CD4-positive, alpha-beta T cell treated with Interferon gamma for 1 hour (primary cell): ENCODE measurements at regions not wholly inside any gene's neighbourhood (a gene's known extent, or its start where the extent isn't known, plus 50 kb on each side); places are given as distances from the start of the nearest gene placed in this dataset.
"Not testable (repeated sequence)": the region's sequence is repeated elsewhere in the genome, so short reads cannot be mapped to it uniquely, and the experiment has no call there.

Experiments used
- DNase-seq: peaks from one replicate; pipeline ENCODE4 v3.0.0-alpha.2; 2020

DNA sequence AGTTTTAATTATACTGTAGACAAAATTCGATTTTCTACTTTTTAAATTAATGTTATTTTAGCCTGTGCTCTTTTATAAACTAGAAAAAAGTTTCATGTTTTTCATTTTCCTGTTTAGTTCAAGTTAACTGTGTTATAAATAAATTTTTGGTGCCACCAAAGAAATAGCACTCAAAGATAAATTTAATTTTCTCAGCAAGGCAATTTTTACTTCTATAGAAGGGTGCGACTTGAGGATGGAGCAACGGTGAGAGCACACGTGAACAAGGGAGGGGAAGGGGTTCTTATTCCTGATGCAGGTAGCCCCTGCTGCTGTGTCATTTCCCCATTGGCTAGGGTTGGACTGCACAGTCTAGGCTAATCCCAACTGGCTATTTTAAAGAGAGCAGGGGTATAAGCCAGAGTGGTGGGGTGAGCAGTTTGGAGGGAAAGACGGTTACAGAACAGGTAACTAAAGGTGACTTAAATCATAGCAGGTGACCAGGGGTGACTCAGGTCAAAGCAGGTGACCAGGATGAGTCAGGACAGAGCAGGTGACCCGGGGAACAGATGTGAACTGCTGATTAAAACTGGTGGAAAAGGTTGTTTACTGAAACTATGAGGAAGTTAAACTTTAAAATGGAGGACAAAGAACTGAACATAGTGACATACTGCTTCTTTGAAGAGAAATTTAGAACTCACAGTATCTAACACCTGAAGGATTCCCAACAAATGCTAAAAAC, 104.6 kb upstream of the GPBP1 start:
- no peak for DNase-seq

DNA sequence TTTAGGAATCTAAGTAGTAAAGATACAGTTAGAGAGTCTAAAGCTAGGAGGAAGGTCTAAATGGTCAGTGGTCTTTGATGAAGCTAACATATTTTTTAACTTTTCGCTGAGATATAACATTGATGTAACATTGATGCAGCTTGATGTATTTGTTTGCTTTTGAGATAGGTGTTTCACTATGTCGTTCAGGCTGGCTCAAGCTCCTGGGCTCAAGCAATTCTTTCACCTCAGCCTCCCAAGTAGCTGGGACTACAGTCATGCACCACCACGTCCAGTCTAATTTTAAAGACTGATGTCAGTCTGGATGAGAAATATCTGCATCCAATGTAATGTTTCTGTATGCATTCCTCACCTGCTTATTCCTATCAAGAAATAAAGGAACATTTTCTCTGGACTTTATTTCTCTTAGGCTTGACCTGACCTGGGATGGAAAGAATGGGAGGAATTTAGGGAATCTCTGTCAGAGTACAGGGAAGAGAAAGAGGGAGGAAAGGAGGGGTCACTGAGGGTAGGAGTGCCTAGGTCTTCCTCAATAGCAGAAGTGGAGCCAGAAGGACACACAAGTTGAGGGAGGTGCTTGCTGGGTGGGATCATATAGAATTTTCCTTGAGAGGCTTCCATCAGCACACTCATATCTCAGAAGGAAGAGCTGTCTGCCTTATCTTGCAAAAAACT, 101.5 kb upstream of the GPBP1 start:
- no peak for DNase-seq

DNA sequence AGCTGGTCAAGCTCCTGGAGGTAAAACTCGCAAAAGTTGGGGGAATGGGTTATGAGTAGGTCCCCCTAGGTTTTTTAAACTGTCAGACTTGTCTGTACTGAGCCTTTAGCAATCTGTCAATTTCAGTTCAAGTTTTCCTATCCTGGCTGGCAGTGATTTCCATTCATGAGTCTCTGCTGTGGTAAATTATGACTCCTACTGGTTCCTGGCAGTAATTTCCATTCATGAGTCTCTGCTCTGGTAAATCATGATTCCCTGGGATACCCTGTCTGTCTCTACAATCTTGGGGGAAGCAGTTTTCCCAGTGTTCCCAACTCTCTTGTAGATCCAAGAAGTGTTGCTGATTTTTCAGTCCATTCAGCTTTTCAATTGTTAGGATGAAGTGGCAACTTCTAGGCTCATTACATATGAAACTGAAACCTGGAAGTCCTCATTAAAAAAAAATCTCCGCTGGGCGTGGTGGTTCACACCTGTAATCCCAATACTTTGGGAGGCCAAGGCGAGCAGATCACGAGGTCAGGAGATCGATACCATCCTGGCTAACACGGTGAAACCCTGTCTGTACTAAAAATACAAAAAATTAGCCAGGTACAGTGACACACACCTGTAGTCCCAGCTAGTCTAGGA, 91.3 kb upstream of the GPBP1 start:
- no peak for DNase-seq

DNA sequence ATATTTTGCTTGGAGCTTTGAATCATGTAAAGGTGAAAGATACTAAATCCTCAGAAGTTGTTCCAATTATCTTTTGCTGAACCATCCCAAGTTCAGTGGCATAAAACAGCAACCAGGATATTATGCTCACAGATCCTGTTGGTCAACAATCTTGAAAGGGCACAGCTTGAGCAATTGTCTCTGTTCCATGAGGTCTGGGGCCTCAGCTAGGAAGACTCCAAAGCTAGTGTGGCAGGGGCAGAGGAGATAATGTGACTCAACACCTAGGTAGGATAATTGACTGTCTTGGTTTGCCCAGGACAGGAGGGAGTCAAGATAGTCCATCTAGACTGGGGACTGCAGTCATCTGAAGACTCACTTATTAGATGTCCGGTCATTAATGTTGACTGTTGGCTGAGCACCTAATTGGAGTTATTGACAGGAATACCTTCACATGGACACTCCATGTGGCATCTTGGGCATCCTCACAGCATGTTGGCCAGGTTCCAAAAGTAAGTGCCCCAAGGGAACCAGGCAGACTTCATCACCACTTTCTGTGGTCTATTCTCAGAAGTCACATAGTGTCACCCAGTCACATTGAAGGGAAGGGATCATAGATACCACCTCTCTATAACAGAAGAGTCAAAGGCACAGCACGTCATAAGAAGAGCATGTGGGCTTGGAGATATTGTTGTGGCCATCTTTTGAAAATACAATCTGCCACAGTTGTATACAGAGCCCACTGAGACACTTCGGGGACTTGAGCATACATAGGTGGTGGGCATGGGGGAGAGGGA, 88.4 kb upstream of the GPBP1 start:
- DNase-seq: no peak

DNA sequence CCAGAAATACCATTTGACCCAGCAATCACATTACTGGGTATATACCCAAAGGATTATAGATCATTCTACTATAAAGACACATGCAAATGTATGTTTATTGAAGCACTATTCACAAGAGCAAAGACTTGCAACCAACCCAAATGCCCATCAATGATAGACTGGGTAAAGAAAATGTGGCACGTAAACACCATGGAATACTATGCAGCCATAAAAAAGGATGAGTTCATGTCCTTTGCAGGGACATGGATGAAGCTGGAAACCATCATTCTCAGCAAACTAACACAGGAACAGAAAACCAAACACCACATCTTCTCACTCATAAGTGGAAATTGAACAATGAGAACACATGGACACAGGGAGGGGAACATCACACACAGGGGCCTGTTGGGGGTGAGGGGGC, 85.9 kb upstream of the GPBP1 start:
- not testable (repeated sequence) for DNase-seq

DNA sequence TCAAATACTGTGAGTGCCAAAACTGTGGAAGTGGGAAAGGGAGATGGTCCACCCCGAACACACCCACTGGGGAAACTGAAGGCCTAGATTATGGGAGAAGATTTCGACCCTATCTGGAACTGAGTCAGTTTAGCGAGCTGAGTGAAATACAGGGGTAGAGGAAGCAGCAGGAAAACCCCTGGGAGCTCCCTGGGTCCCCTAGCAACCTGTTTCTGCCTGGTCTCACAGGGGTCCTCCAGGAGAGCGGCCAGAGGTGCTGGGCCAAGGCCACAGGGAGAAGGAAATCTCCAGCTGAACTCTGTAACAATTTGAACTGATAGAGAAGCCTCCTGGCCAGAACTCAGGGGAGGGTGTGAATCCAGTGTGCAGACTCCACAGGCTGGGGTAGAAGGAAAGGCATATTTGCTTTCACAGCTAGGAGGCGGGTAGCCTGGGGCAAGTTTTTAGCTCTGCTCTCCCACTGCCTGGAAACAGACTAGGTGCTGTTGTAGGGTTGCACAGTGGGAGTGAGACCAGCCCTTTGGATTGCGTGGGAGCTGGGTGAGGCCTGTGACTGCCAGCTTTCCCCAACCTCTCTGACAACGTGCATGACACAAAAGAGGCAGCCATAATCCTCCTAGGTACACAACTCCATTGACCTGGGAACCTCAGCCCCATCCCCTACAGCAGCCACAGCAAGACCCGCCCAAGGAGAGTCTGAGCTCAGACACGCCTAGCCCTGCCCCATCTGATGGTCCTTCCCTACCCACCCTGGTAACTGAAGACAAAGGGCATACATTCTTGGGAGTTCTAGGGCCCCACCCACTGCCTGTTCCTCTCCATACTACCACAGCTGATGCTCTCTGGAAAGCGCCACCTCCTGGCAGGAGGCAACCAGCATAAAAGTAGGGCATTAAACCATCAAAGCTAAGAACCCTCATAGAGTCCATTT, 78.8 kb upstream of the GPBP1 start:
- no peak for DNase-seq

DNA sequence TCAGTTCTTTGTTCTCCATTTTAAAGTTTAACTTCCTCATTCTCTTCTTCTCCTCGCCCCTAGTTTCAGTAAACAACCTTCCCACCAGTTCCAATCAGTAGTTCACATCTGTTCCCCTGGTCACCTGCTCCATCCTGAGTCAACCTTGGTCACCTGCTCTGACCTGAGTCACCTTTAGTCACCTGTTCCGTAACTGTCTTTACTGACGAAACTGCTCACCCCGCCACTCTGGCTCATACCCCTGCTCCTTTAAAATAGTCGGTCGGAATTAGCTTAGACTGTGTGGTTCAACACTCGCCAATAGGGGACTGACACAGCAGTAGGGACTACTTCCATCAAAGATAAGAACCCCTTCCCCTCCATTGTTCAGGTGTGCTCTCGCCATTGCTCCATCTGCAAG, 76.3 kb upstream of the GPBP1 start:
- DNase-seq: no peak

DNA sequence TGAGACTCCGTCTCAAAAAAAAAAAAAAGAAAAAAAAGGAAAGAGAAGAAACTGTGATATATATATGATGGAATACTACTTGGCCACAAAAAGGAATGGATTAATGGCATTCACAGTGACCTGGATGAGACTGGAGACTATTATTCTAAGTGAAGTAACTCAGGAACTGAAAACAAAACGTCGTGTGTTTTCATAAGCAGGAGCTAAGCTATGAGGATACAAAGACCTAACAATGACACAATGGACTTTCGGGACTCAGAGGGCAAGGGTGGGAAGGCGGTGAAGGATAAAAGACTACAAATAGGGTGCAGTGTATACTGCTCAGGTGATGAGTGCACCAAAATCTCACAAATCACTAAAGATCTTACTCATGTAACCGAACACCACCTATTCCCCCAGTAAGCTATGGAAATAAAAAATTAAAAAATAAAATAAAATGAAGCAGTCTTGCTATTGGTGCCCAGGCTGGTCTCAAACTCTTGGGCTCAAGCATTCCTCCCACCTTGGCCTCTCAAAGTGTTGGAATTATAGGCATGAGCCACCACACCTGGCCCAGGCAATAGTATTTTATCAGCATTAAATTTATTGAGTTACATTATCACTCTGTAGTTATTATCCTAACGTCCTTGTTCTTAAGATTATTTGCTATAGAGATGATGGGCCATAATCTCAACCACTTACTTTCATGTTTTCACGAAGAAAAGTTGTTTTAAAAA, 71.5 kb upstream of the GPBP1 start:
- DNase-seq: no peak

DNA sequence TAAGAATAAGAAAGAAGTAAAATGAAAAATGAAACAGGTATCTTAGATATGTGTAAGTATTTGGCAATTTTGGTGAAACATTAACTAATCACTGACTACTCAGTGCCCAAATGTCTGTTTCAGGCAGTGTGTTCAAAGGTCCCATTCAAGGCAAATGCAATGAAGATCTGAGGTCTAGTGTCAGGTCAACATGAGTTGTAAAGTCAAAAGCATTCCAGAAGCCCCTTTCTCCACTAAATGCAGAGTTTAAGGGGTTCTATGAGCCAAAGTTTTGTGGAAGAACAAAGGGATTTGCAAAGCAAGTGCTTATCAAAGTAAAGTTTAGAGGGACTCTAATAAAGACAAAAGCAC, 71.0 kb upstream of the GPBP1 start:
- DNase-seq: no peak

DNA sequence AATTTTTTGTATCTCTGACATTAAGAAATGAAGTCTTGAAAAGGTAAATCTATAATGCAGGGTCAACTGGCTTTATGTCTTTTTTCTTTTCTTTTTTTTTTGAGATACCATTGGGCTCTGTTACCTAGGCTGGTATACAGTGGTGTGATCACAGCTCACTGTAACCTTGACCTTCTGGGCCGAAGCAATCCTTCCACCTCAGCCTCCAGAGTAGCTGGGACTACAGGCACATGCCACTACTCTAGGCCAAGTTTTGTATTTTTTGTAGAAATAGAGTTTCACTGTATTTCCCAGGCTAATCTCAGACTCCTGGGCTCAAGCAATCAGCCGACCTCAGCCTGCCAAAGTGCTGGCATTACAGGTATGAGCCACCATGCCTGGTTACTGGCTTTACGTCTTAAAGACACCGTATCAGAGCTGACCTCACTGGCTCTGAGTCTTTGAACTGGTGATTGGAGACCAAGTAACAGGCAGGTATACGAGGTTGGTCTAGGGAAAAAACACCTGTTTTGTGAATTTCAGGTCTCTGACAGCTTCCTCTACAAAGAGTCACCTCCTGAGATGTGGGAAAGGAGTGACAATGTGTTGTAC, 70.4 kb upstream of the GPBP1 start:
- DNase-seq: no peak

DNA sequence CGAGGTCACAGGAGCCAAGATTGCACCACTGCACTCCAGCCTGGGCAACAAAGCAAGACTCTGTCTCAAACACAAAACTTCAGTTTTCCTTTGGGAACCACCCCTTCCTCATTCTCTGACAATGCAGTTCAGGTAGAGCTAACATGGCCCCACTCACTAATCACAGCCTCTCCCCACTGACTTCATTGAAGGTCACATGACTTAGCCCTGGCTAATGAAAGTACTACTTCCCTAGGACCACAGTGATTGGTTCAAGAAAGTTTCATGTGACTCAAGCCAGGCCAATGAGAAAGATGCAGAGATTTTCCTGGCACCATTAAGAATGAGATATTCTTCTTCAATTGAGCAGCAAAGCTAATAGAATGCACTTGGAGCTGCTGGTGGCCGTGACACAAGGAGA, 67.2 kb upstream of the GPBP1 start:
- no peak for DNase-seq

DNA sequence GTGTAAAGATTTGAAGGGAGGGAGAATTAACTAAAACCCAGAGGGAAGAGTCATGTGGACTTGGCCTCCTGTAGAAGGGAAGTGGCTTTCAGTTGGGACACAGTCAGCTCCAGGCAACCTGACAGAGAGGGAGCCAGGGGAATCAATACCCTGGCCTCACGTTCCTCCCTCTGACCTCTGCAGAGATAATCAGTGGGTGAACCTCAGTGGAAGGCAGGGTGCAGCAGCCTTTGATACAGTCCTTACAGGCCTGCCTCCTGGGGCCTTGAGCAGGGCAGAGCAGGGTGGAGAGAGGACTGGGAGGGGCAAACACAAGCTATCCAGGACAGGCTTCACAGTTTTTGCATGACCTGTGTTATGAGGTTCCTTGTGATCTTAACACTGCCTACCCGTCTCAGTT, 61.9 kb upstream of the GPBP1 start:
- no peak for DNase-seq

DNA sequence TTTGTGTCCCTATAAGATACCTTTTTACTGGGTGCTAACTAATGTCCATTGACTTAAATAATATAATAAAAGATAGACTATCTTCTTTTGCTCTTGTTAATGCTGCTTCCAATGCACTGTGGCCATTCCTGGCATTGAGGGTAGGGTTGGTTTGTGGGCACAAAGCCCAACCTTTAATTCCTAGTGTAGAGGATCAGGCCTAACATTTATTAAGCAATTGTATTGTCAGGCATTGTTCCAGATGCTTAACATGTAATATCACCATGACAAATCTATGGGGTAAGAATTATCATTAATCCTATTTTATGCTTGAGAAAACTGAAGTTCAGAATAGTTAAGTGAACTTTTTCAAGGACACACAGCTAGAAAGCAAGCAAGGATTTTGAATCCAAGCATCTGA, 60.4 kb upstream of the GPBP1 start:
- no peak for DNase-seq

DNA sequence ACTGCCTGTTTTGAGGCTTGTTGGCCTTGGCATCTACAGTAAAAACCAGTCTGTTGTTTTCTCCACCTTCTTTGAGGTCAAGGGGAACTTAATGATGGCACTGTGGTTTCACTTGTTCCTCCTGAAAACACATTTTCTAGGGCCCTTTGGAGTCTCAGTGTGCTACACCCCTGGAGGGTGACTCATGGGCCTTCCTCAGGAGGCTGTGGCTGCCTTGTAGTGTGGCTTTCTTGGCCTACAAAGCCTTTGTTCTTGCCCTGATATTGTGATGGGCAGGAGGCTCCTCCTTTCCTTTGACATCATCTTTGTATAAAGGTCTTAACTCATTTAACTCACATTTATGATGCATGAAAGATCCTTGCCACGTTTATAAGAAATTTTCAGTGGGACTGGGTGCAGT, 56.3 kb upstream of the GPBP1 start:
- DNase-seq: peak; percentile 40

DNA sequence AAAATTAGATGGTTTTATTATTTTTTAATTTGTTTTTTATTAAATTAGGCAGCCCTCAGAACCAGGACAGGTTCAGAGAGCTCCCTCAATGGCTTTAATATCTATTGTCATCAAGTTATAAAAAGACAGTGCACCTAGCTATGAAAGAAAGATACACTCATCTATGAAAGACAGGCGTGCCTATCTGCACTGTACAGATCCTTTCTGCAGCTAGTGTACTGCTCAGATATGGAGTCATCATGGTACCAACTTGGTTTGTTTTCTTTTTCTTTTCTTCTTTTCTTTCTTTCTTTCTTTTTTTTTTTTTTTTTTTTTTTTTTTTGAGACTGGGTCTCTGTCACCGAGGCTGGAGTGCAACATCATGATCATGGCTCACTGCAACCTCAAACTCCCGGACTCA, 54.8 kb upstream of the GPBP1 start:
- no peak for DNase-seq

DNA sequence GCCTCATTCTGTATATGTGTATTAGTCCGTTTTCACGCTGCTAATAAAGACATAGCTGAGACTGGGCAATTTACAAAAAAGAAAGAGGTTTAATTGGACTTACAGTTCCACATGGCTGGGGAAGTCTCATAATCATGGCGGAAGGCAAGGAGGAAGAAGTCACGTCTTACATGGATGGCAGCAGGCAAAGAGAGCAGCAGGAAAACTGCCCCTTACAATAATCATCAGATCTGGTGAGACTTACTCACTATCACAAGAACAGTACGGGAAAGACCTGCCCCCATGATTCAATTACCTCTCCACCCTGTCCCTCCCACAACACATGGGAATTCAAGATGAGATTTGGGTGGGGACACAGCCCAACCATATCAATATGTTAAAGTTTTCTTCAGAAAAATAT, 49.8 kb upstream of the GPBP1 start:
- no peak for DNase-seq
